PFSK-1 (cell line): ENCODE measurements at regions not wholly inside any gene's neighbourhood (a gene's known extent, or its start where the extent isn't known, plus 50 kb on each side); places are given as distances from the start of the nearest gene placed in this dataset.

Source experiments
- POLR2AphosphoS5 ChIP-seq: IDR thresholded peaks from 2 replicates; pipeline ENCODE4 v1.6.1; 2012; ENCODE audit warnings: low read depth, mild to moderate bottlenecking, control low read depth, low read length, moderate library complexity
- TAF1 ChIP-seq: IDR thresholded peaks from 2 replicates; pipeline ENCODE4 v1.6.1; 2012; ENCODE audit warnings: low read length, control low read depth, borderline replicate concordance; ENCODE audit not compliant: insufficient read depth

DNA sequence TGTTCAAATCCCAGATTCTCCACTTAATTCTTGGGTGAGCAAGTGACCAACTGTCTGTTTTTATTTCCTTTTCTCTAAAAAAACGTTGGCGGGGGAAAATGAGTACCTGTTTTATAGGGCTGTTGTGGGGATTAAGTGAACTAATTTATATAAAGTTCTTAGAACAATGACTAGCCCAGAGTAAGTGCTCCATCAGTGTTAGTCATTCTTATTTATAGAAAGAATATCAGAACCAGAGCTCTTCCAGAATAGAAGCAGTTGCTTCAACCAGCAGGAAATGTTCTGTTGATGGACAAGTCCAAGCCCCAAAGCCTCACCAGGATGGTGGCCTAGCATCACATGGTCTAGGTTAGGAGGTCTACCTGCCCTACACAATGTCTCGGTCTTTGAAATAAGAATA lies 379.2 kb downstream of the ACTL7B start:
- TF ChIP-seq TAF1 (no peak), POLR2AphosphoS5 (no peak)
